Colonic mucosa (tissue), 4 donors: ENCODE measurements at regions not wholly inside any gene's neighbourhood (a gene's known extent, or its start where the extent isn't known, plus 50 kb on each side); places are given as distances from the start of the nearest gene placed in this dataset.

Source experiments
- DNase-seq: peaks from one replicate; pipeline ENCODE4 v3.0.0-alpha.2; 2020
- H3K27ac ChIP-seq: fragments of 200-600 bp; one replicate; pipeline ENCODE4 v1.8.0; 2021
- H3K27me3 ChIP-seq: fragments of 200-600 bp; one replicate; pipeline ENCODE4 v1.8.0; 2021
- H3K36me3 ChIP-seq: fragments of 200-600 bp; one replicate; pipeline ENCODE4 v1.8.0; 2021
- H3K4me1 ChIP-seq: fragments of 200-600 bp; one replicate; pipeline ENCODE4 v1.8.0; 2021; ENCODE audit warnings: mild to moderate bottlenecking
- H3K4me3 ChIP-seq: fragments of 200-600 bp; one replicate; pipeline ENCODE4 v1.8.0; 2021
- H3K9ac ChIP-seq, 2 donors: one replicate each; pipeline ENCODE4 v1.7.0; 2013; ENCODE audit warnings: control low read depth in 2 of 2, low read depth in 2 of 2, low read length in 2 of 2
- H3K9me3 ChIP-seq: fragments of 200-600 bp; one replicate; pipeline ENCODE4 v1.8.0; 2021
- intact Hi-C: fragments of 100-400 bp; cut with DNase I; formaldehyde crosslinking; loops from one replicate; pipeline ENCODE4 v1.14.1; 2022
- TF ChIP-seq, protein P1 (sequence below): fragments of 200-600 bp; IDR thresholded peaks from one replicate; pipeline ENCODE4 v1.8.0; 2022; ENCODE audit warnings: antibody characterized with exemption, mild to moderate bottlenecking
- donor health status: healthy.
- donor health status: DM: no; HTN: no; CAD: no.
- donor health status: DM: no; HTN: no; CAD: no.

DNA sequence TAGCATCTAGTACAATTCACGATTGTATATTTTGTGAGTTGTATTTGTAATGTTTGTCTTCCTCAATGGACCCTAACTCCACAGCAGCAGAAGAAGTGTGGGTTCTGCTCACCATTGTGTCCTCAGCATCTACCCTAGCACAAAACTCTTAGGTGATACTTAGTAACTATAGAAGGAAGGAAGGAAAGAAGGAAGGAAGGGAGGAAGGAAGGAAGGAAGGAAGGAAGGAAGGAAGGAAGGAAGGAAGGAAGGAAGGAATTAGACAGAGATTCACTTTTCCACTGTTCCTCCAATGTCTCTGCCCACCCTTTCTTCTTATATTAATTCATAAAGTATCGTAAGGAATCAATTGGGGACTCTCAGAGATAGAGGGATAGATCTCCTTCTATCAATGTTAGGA is 288.2 kb downstream of the NFIB start:
- no peak for DNase-seq
- Histone ChIP-seq H3K9me3 (no peaks in the 10 kb centered on the region), H3K27ac (no peak overlapping the region), H3K27me3 (no peaks in the 10 kb centered on the region), H3K9ac (no peak overlapping the region), H3K4me3 (no peak overlapping the region), H3K36me3 (no peaks in the 10 kb centered on the region), H3K4me1 (no peaks in the 10 kb centered on the region)
- TF ChIP-seq, protein P1, sequence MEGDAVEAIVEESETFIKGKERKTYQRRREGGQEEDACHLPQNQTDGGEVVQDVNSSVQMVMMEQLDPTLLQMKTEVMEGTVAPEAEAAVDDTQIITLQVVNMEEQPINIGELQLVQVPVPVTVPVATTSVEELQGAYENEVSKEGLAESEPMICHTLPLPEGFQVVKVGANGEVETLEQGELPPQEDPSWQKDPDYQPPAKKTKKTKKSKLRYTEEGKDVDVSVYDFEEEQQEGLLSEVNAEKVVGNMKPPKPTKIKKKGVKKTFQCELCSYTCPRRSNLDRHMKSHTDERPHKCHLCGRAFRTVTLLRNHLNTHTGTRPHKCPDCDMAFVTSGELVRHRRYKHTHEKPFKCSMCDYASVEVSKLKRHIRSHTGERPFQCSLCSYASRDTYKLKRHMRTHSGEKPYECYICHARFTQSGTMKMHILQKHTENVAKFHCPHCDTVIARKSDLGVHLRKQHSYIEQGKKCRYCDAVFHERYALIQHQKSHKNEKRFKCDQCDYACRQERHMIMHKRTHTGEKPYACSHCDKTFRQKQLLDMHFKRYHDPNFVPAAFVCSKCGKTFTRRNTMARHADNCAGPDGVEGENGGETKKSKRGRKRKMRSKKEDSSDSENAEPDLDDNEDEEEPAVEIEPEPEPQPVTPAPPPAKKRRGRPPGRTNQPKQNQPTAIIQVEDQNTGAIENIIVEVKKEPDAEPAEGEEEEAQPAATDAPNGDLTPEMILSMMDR: no peak
- intact Hi-C loops: loop anchor here (5.0 kb wide), 1 partner anchor 152 kb away; no protein-coding TSS in a partner anchor

DNA sequence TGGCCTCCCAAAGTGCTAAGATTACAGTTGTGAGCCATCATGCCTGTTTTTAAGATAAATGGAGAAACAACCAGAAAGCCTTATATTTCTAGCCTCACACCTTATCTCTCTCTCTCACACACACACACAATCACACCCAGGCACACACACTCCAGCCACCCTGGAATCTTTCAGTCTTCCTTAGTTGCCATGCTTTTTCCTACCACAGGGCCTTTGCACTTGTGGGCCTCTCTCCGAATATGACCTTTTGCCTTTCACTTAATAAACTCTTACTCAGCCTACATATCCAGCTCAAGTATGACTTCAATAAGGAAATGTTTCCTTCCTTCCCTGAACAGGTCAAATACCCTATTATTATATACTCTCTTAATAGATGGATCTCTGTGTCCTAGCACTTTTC is 290.7 kb downstream of the NFIB start:
- Histone ChIP-seq H3K4me1 (no peaks in the 10 kb centered on the region), H3K9ac (no peak overlapping the region), H3K9me3 (no peaks in the 10 kb centered on the region), H3K27me3 (no peaks in the 10 kb centered on the region), H3K27ac (no peak overlapping the region), H3K4me3 (no peak overlapping the region), H3K36me3 (no peaks in the 10 kb centered on the region)
- intact Hi-C loops: no loop called here
- no peak for DNase-seq
- TF ChIP-seq, protein P1: no peak

DNA sequence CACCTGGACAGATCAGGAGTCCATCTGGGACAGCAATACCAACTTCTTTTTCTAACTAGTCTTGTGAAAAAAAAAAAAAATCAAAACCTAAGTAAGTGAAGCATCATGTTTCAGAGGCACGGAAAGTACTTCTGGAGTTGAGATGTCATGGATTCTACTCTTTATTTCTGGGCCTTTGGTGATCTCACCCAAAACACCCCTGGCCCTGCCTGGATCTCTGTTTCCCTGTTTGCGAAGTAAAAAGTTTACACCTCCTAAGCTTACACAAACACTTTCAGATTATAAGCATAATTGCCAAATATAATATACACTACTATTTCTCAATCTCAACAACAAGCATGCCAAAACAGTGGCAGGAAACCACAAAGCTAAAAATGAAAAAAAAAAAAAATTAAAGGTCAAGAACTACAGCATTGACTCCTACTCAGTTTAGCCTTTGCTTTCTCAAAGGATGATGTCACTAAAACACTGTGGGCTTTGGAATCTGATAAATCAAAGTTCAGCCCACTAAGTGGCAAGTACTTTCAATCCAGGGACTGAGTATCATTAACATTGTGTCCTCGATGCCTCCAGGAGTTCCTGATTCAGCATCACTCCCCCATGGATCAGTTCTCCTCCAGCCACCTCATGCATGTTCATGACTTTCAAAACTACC is 291.9 kb downstream of the NFIB start:
- TF ChIP-seq, protein P1: no peak
- Histone ChIP-seq H3K27me3 (no peaks in the 10 kb centered on the region), H3K4me1 (no peaks in the 10 kb centered on the region), H3K9me3 (no peaks in the 10 kb centered on the region), H3K4me3 (no peak overlapping the region), H3K9ac (no peak overlapping the region), H3K36me3 (no peaks in the 10 kb centered on the region), H3K27ac (no peak overlapping the region)
- no peak for DNase-seq
- intact Hi-C loops: no loop called here

DNA sequence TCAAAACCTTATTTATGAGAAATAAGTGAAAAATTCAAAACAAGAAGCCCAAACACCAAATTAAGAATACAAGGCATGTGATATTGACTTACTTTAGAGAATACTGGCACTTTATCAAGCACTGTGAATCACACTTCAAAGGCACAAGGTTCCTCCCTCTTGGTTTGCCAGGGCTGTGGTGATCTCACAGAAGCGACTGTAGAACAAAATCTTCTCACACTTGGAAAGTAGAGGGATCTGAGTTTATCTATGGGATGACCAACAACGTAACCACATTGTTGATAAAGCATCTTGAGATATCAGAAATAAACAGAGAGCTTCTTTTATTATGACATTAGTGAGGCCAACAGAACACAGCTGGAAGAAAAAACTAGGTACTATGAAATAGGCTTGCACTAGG is 295.9 kb downstream of the NFIB start:
- no peaks in the 10 kb centered on the region for H3K9me3 ChIP-seq
- no peaks in the 10 kb centered on the region for H3K27me3 ChIP-seq
- H3K4me1 ChIP-seq: no peaks in the 10 kb centered on the region
- intact Hi-C loops: no loop called here
- H3K27ac ChIP-seq: no peak overlapping the region
- H3K9ac ChIP-seq: no peak overlapping the region
- TF ChIP-seq, protein P1: no peak
- no peaks in the 10 kb centered on the region for H3K36me3 ChIP-seq
- DNase-seq: no peak
- no peak overlapping the region for H3K4me3 ChIP-seq

DNA sequence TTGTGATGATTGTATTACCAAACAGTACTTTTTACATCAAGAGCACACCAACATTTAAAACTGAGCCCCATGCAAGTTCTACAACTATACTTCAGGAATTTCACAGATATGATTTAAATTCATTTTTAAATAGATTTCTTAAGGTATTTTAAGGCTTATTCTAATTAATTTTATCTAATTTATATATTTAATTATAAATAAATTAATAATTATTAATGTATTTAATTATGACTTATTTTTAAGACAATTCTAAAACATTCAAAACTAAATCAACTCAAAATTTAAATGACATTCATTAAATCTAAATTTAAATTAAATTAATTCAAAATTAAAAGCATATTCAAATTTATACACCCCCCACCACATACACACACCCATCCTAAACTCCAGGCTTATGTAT is 299.2 kb downstream of the NFIB start:
- TF ChIP-seq, protein P1: no peak

More for the DNA sequence above, 299.2 kb downstream of the NFIB start:
- H3K4me1 ChIP-seq: no peaks in the 10 kb centered on the region
- no peaks in the 10 kb centered on the region for H3K9me3 ChIP-seq
- no peak overlapping the region for H3K27ac ChIP-seq
- H3K4me3 ChIP-seq: no peak overlapping the region
- no peak overlapping the region for H3K9ac ChIP-seq
- no peak for DNase-seq
- intact Hi-C loops: no loop called here
- no peaks in the 10 kb centered on the region for H3K27me3 ChIP-seq
- no peaks in the 10 kb centered on the region for H3K36me3 ChIP-seq
